ENCODE measurements at regions not wholly inside any gene's neighbourhood (a gene's known extent, or its start where the extent isn't known, plus 50 kb on each side); places are given as distances from the start of the nearest gene placed in this dataset.

DNA sequence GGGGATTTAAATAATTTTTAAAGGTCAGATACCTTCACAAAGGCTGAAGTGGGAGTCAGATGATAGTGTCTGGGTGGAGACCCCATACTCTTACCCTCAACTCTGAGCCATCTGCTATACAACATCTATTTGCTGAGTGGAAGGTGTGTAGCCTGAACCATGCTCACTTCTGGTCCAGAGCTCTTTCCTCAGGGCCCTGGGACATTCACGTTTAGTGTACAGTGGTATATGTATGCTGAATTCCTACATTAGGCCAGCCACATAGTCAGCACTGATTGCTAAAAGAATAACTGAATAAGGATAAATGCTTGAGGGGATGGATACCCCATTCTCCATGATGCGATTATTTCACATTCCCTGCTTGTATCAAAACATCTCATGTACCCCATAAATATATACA, 107.3 kb downstream of the KIF26A start:
- no peaks in the 10 kb centered on the region for H3K9me3 ChIP-seq (ENCODE audit: control insufficient read depth, insufficient read depth, low read depth, low read length)
- H3K79me2 ChIP-seq (ENCODE audit: control insufficient read depth, insufficient read depth, low read length), result no peaks in the 10 kb centered on the region
- no peak overlapping the region for H3K4me2 ChIP-seq (ENCODE audit: extremely low read depth, insufficient read depth, low read length)
- H3K27ac ChIP-seq (ENCODE audit: insufficient read depth, low read length), result no peak overlapping the region
- no peaks in the 10 kb centered on the region for H3K27me3 ChIP-seq (ENCODE audit: control insufficient read depth, insufficient read depth, low read length)
- H3K36me3 ChIP-seq (ENCODE audit: control insufficient read depth, insufficient read depth, low read length), result no peaks in the 10 kb centered on the region
- no peak overlapping the region for H2AFZ ChIP-seq (ENCODE audit: low read length)
- TF ChIP-seq EZH2 (IDR thresholded peaks at IDR 0.05; ENCODE audit: low read length, missing control alignments), result no peak
- no peak for TF ChIP-seq CTCF (conservative IDR thresholded peaks at IDR 0.05 in 1 of 2, IDR thresholded peaks at IDR 0.05 in 1 of 2; ENCODE audit: low read depth in 1 of 2, low read length in 2 of 2)
- H3K9ac ChIP-seq (ENCODE audit: insufficient read depth, low read length), result no peak overlapping the region
- no peak for DNase-seq (ENCODE audit: low read depth in 2 of 2)
- no peak overlapping the region for H3K4me3 ChIP-seq (replicated peaks in 1 of 4; ENCODE audit: control extremely low read depth in 1 of 4, insufficient read depth in 1 of 4, low read depth in 3 of 4, low read length in 4 of 4)
- H4K20me1 ChIP-seq (ENCODE audit: control insufficient read depth, extremely low read depth, insufficient read depth, low read length), result no peaks in the 10 kb centered on the region
- H3K4me1 ChIP-seq (ENCODE audit: control insufficient read depth, extremely low read depth, insufficient read depth, low read length), result no peaks in the 10 kb centered on the region

DNA sequence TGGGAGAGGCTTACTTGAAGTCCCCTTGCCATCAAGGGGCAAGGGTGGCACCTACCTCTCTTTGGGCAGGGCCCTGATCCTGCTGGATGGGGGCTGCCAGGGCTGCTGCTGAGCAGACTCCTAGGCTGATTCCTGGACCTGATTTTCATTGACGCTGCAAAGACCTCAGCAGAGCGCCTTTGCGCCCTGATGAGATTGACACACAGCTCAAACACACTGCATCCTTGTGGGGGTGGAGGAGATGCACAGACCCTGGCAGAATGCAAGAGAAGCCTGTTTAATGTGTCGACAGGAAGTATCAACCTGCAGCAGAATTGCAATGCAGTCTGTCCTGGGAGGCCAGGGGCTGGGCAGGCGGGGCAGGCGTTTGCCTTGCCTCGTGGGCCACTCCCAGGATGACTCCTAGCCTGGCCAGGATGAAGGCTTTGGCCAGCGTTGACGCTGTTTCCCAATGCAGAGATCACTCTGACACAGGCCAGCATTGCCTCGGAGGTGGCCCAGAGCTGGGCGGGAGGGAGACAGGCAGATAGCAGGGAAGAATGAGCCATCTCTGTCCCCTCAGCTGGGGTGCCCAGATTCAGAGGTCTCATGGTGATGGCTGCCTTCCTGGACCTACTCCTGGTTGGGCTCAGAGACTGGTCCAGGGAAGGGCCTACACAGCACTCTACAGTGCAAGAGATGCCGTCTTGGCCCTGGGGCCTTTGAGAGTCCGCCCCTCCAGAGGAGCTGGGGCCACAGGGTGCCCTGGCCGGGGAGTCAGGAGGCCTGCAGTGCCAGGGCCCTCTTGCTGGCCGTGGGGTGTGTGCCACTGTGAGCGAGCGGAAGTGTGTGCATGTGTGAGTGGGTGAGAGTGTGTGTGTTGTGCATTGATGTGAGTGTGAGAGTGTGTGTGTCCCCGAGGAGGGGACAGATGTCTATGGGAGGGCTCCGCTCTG, 108.3 kb downstream of the KIF26A start:
- Histone ChIP-seq H3K27me3 (ENCODE audit: control insufficient read depth, insufficient read depth, low read length) (no peaks in the 10 kb centered on the region), H3K4me1 (ENCODE audit: control insufficient read depth, extremely low read depth, insufficient read depth, low read length) (no peaks in the 10 kb centered on the region), H3K36me3 (ENCODE audit: control insufficient read depth, insufficient read depth, low read length) (no peaks in the 10 kb centered on the region), H3K9ac (ENCODE audit: insufficient read depth, low read length) (no peak overlapping the region), H2AFZ (ENCODE audit: low read length) (no peak overlapping the region), H4K20me1 (ENCODE audit: control insufficient read depth, extremely low read depth, insufficient read depth, low read length) (no peaks in the 10 kb centered on the region), H3K27ac (ENCODE audit: insufficient read depth, low read length) (no peak overlapping the region), H3K4me3 (replicated peaks in 1 of 4; ENCODE audit: control extremely low read depth in 1 of 4, insufficient read depth in 1 of 4, low read depth in 3 of 4, low read length in 4 of 4) (no peak overlapping the region), H3K9me3 (ENCODE audit: control insufficient read depth, insufficient read depth, low read depth, low read length) (no peaks in the 10 kb centered on the region), H3K79me2 (ENCODE audit: control insufficient read depth, insufficient read depth, low read length) (no peaks in the 10 kb centered on the region), H3K4me2 (ENCODE audit: extremely low read depth, insufficient read depth, low read length) (no peak overlapping the region)
- no peak for DNase-seq (ENCODE audit: low read depth in 2 of 2)
- TF ChIP-seq EZH2 (IDR thresholded peaks at IDR 0.05; ENCODE audit: low read length, missing control alignments), result no peak
- no peak for TF ChIP-seq CTCF (conservative IDR thresholded peaks at IDR 0.05 in 1 of 2, IDR thresholded peaks at IDR 0.05 in 1 of 2; ENCODE audit: low read depth in 1 of 2, low read length in 2 of 2)

- no peak for TF ChIP-seq EZH2 (IDR thresholded peaks at IDR 0.05; ENCODE audit: low read length, missing control alignments)
- TF ChIP-seq CTCF (conservative IDR thresholded peaks at IDR 0.05 in 1 of 2, IDR thresholded peaks at IDR 0.05 in 1 of 2; ENCODE audit: low read depth in 1 of 2, low read length in 2 of 2), result no peak
- Histone ChIP-seq H3K9ac (ENCODE audit: insufficient read depth, low read length) (no peak overlapping the region), H2AFZ (ENCODE audit: low read length) (no peak overlapping the region), H3K9me3 (ENCODE audit: control insufficient read depth, insufficient read depth, low read depth, low read length) (no peaks in the 10 kb centered on the region), H3K27ac (ENCODE audit: insufficient read depth, low read length) (no peak overlapping the region), H3K79me2 (ENCODE audit: control insufficient read depth, insufficient read depth, low read length) (no peaks in the 10 kb centered on the region), H3K27me3 (ENCODE audit: control insufficient read depth, insufficient read depth, low read length) (no peaks in the 10 kb centered on the region), H3K4me1 (ENCODE audit: control insufficient read depth, extremely low read depth, insufficient read depth, low read length) (no peaks in the 10 kb centered on the region), H3K4me3 (replicated peaks in 1 of 4; ENCODE audit: control extremely low read depth in 1 of 4, insufficient read depth in 1 of 4, low read depth in 3 of 4, low read length in 4 of 4) (no peak overlapping the region), H4K20me1 (ENCODE audit: control insufficient read depth, extremely low read depth, insufficient read depth, low read length) (no peaks in the 10 kb centered on the region), H3K36me3 (ENCODE audit: control insufficient read depth, insufficient read depth, low read length) (no peaks in the 10 kb centered on the region), H3K4me2 (ENCODE audit: extremely low read depth, insufficient read depth, low read length) (no peak overlapping the region)
- DNase-seq (ENCODE audit: low read depth in 2 of 2), result no peak
Observed at GRCh38 chr14:104247336-104248202, 109.2 kb downstream of the KIF26A start.
